Activated CD4-positive, alpha-beta memory T cell treated with anti-CD3 and anti-CD28 coated beads for 36 hours (primary cell): ENCODE measurements at regions not wholly inside any gene's neighbourhood (a gene's known extent, or its start where the extent isn't known, plus 50 kb on each side); places are given as distances from the start of the nearest gene placed in this dataset.

ENCODE experiments used
- CTCF ChIA-PET: fragments of 350-600 bp; sonication (Branson Sonifier 250); formaldehyde crosslinking; loops from one replicate; lab custom pipeline; 2021; ENCODE audit warnings: antibody characterized with exemption, inconsistent platforms; lab: Charles Lee
- POLR2A ChIA-PET: fragments of 350-600 bp; sonication (Branson Sonifier 250); formaldehyde crosslinking; loops from one replicate; lab custom pipeline; 2021; ENCODE audit warnings: antibody characterized with exemption; lab: Charles Lee
- DNase-seq: peaks from one replicate; pipeline ENCODE4 v3.0.0-alpha.2; 2020
- H3K27ac Mint-ChIP-seq: one replicate; pipeline ENCODE4 v1.8.0; 2021; ENCODE audit warnings: mixed read lengths
- H3K27me3 Mint-ChIP-seq: one replicate; pipeline ENCODE4 v1.8.0; 2021; ENCODE audit warnings: mixed read lengths
- H3K36me3 Mint-ChIP-seq: one replicate; pipeline ENCODE4 v1.8.0; 2021; ENCODE audit warnings: mixed read lengths
- H3K4me1 Mint-ChIP-seq: one replicate; pipeline ENCODE4 v1.8.0; 2021; ENCODE audit warnings: low read depth, mixed read lengths
- H3K4me3 Mint-ChIP-seq: one replicate; pipeline ENCODE4 v1.8.0; 2021; ENCODE audit warnings: mild to moderate bottlenecking, mixed read lengths
- H3K9me3 Mint-ChIP-seq: one replicate; pipeline ENCODE4 v1.8.0; 2021; ENCODE audit warnings: mixed read lengths
- intact Hi-C: fragments of 100-400 bp; cut with micrococcal nuclease; formaldehyde crosslinking; loops from one replicate; pipeline ENCODE4 v1.15.1; 2023

DNA sequence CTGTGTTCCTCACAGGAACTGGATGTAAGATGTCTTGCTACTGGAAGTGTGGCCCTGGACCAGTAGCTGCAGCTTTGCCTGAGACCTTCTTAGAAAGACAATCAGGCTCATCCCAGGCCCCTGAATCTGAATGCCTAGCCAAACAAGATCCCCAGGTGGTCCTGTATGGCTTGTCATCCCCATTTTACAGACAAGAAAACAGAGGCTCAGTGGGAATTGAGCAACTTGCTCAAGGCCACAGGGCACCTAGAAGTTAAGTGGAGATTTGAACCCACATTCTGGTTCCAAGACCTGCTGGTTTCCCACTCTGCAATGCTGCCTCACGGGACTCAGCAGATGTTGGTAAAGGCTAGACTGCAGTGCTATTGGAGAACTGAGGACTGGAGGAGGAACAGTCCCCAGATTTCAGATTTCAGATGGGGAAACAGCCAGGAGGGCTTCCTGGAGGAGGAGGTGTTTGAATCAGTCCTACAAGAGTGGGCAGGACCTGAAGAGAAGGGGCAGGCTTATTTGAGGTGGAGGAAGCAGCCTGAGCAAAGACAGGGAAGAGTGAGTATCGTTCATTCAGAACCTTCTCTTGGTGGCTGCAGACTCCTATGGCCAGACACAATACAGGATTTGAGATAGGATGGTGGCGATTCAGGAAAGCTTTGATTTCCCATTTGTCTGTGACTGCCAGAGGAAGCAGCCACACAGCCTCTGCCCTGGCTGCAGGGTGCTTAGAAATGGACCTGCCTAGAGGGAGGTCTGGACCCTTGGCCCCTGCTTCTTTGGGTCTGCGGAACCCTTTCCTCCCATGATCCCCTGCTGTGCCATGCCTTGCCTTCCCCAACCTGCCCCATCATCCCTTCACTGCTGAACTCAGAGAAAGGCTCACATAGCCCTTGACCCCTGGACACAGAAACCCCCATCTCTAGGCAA lies 233.4 kb upstream of the NLRP1 start:
- H3K27ac Mint-ChIP-seq = no peak overlapping the region
- H3K27me3 Mint-ChIP-seq = peaks cover 16% of the 10 kb centered on the region
- H3K9me3 Mint-ChIP-seq = no peaks in the 10 kb centered on the region
- intact Hi-C loops = no loop called here
- ChIA-PET POLR2A (no interaction called here), CTCF (no interaction called here)
- no peaks in the 10 kb centered on the region for H3K36me3 Mint-ChIP-seq
- no peak overlapping the region for H3K4me3 Mint-ChIP-seq
- DNase-seq = no peak
- H3K4me1 Mint-ChIP-seq = no peaks in the 10 kb centered on the region

DNA sequence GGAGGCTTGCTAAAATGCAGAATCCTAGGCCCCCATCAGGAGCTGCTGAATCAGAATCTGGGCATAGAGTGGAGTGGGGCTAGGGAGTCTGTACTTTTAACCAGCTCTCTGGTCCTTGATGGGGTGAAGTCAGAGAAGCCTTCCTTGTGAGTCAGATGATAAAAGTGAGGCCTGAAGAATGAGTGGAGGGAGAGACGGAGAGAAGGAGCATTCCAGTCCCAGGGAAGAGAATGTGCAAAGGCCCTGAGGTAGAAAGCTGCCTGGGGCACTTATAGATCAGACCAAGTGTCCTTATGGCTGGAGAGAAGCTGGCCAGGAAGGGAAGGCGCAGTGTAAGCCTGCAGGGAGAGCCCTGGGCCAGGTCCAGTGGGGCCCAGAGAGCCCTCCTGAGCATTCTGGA lies 235.1 kb upstream of the NLRP1 start:
- no peaks in the 10 kb centered on the region for H3K36me3 Mint-ChIP-seq
- intact Hi-C loops = no loop called here
- ChIA-PET POLR2A (no interaction called here), CTCF (no interaction called here)
- no peak overlapping the region for H3K4me3 Mint-ChIP-seq
- no peak overlapping the region for H3K27ac Mint-ChIP-seq
- H3K9me3 Mint-ChIP-seq = no peaks in the 10 kb centered on the region
- no peaks in the 10 kb centered on the region for H3K4me1 Mint-ChIP-seq
- H3K27me3 Mint-ChIP-seq = peaks cover 13% of the 10 kb centered on the region
- DNase-seq = no peak

DNA sequence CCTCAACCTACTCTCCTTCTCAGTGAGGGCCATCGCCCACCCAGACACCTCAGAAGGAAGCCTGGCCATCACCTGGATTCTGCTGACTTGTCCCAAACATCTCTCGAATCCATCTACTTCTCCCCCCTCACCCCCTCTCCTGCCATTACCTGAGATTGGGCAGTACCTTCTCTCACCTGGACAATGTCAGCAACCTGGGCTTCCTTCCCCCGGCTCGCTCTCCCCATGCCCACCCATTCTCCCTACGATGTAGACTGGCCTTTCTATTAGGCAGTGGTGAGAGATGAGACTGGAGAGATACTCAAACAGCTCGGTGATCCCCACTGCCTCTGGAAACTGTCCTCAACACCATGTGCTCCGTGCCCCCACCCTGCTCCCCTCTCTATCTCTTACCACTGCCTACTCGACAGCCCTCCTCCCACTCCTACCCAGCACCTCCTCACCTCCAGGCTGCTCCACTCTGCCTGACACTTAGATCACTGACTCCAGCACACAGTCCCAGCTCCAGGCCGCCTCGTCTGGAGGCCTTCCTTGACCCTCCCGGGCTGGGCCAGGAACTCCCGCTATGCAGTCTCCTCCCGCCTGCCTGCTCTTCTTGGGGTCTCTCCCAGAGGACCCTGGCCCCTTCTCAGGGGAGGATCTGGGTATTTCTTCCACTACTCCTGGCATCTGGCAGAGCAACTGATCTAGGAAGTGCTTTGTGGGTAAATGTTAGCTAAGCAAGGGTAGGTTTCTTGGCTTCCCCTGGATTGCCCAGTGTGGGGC lies 235.8 kb upstream of the NLRP1 start:
- no peaks in the 10 kb centered on the region for H3K9me3 Mint-ChIP-seq
- H3K4me3 Mint-ChIP-seq = no peak overlapping the region
- H3K27me3 Mint-ChIP-seq = peaks cover 14% of the 10 kb centered on the region
- ChIA-PET POLR2A (no interaction called here), CTCF (interaction anchor here (1.1 kb wide), 1 partner anchor 13 kb away, joined by 3 read pairs; no protein-coding TSS in a partner anchor)
- no peaks in the 10 kb centered on the region for H3K36me3 Mint-ChIP-seq
- H3K4me1 Mint-ChIP-seq = no peaks in the 10 kb centered on the region
- intact Hi-C loops = no loop called here
- no peak for DNase-seq
- no peak overlapping the region for H3K27ac Mint-ChIP-seq

DNA sequence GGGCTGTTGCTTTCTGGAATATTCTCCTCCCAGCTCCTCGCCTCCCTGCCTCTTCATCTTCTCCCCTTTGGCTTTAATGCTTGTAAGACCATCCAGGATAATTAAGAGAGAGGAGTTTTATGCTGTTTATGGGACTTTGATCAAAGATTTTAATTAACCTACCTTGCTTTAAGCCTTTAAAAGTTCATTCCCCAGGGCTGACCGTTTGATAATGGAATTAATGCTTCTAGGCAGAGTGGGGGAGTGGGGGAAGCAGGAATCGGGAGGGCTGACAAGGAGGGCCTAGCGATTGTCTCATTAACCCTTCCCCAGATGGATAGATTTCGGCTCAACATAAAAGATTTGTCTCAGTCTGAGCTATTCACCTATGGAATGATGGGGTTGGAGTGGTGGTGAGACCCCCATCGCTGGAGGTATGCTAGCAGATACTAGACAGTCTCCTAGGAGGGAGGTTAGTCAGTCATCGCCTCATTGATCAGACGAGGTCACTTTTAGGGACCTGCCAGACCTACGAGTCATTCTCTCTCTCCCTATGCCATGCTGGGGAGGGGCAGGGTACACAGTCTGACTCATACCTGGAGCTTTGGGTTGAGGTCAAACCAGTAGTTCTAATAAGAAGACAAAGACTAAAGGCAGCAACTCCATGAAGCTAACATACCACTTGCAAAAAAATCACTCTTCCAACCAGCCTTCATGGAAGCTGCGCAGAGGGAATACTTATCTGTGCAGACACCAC lies 236.6 kb upstream of the NLRP1 start:
- Mint-ChIP-seq H3K4me1 (no peaks in the 10 kb centered on the region), H3K36me3 (no peaks in the 10 kb centered on the region), H3K27ac (no peak overlapping the region), H3K4me3 (no peak overlapping the region), H3K9me3 (no peaks in the 10 kb centered on the region), H3K27me3 (peaks cover 16% of the 10 kb centered on the region)
- CTCF ChIA-PET = interaction anchor here (0.6 to 1.1 kb wide), 2 partner anchors 14 to 227 kb away, joined by 3 read pairs; no protein-coding TSS in a partner anchor
- POLR2A ChIA-PET = no interaction called here
- intact Hi-C loops = no loop called here
- no peak for DNase-seq

DNA sequence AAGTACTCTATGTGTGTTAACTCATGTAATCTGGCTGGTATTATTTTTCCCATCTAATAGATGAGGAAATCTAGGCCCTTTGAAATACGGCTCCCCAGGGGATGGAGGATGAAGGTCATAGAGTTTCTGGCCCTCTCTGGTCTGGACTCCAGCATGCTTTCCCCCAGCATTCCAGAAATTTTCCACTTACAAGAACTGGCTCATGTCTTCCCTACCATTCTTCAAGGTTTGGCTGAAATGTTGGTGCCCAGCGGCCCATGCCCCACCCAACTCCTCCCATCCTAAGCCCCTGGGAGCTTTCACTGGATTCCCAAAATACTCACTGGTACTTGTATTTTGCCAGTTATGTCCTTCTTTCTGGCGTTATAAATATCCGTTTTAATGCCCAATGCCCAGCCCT lies 237.5 kb upstream of the NLRP1 start:
- Mint-ChIP-seq H3K4me3 (no peak overlapping the region), H3K27ac (no peak overlapping the region), H3K4me1 (no peaks in the 10 kb centered on the region), H3K36me3 (no peaks in the 10 kb centered on the region), H3K9me3 (no peaks in the 10 kb centered on the region), H3K27me3 (peaks cover 15% of the 10 kb centered on the region)
- intact Hi-C loops = no loop called here
- DNase-seq = no peak
- POLR2A ChIA-PET = no interaction called here
- CTCF ChIA-PET = interaction anchor here (0.6 kb wide), 1 partner anchor 228 kb away, joined by 3 read pairs; no protein-coding TSS in a partner anchor

DNA sequence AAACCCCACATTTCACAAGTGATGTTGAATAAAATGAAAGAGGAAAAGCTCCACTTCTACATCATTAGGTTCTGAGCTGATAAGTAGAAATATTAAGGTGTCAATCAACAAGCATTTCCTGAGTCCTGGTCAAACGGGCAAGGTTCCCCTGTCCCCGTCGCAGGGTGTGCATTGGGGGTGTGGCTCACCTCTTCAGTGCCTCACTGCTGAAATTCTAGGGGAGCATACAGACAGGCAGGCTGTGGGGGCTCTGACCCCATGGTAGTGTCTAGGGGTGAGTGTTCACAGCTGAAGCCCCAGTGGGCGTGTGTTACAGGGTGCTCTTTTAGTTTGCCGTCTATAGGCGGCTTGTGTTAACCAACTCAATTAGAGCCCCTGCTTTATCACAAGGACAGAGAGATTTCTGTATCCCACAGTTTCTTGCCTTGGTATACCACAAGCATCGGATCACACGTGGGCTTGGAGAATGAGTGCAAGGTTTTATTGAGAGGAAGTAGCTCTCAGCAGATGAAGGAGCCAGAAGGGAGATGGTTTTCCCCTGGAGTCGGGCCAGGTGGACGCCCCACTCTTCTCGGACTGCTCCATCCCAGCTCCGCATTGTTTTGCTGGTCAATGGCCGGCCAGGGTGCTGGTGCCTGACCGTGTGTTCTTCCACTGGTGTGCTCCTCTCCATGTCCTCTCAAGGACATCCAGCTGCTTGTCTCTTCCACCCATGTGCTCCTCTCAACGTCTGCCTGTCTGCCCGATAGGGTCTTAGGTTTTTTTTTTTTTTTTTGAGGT lies 238.2 kb upstream of the NLRP1 start:
- H3K36me3 Mint-ChIP-seq = no peaks in the 10 kb centered on the region
- peaks cover 5% of the 10 kb centered on the region for H3K9me3 Mint-ChIP-seq
- intact Hi-C loops = no loop called here
- DNase-seq = no peak
- H3K27me3 Mint-ChIP-seq = peaks cover 17% of the 10 kb centered on the region
- H3K4me1 Mint-ChIP-seq = no peaks in the 10 kb centered on the region
- H3K27ac Mint-ChIP-seq = no peak overlapping the region
- ChIA-PET POLR2A (no interaction called here), CTCF (no interaction called here)
- no peak overlapping the region for H3K4me3 Mint-ChIP-seq

DNA sequence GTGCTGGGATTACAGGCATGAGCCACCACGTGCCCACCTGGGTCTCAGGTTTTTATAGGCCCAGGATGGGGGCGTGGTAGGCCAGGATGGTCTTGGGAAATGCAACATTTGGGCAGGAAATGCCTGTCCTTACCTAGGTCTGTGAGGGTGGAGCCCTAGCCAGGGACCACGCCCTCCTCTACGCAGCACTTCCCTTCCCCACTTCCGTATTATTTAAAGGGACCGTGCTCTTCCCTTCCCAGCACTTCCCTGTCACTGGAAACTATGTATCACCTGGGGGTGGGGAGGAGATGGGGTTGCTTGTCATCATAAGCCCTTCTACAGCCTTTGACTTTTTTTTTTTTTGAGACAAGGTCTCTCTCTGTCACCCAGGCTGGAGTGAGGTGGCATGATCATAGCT lies 238.9 kb upstream of the NLRP1 start:
- Mint-ChIP-seq H3K4me3 (no peak overlapping the region), H3K36me3 (no peaks in the 10 kb centered on the region), H3K27me3 (peaks cover 17% of the 10 kb centered on the region), H3K4me1 (no peaks in the 10 kb centered on the region), H3K9me3 (peaks cover 6% of the 10 kb centered on the region), H3K27ac (no peak overlapping the region)
- intact Hi-C loops = no loop called here
- ChIA-PET POLR2A (no interaction called here), CTCF (interaction anchor here (0.6 kb wide), 1 partner anchor 929 kb away, joined by 4 read pairs; no protein-coding TSS in a partner anchor)
- DNase-seq = no peak

DNA sequence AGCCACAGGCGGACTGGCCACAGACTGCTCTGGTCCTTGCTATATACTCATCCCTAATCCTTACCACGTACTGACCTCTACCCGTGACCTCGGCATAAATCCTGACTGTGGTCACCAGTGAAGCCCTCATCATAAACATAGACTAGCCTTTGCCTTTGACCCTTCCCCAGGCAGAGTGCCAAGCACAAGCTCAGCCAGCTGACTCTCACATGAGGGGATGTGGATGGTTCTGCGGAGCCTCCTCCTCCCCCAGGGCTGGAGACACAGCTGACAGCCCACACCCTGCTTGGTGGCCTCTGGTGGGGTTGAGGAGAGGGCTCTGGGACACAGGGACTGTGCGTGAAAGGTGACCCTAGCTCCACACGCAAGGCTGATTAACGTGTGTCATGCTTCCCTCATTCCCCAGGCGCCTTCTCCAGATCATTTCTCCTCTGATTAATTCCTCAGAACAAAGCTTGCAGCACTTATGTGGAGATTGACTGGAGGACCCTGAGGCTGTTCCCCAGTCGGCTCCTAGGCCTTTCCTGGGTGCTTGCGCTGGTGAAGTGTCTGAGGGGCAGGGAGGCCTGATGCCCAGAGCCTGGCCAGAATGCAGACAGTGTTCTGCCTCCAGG lies 241.5 kb upstream of the NLRP1 start:
- DNase-seq = no peak
- Mint-ChIP-seq H3K4me3 (no peak overlapping the region), H3K27ac (no peak overlapping the region), H3K4me1 (no peaks in the 10 kb centered on the region), H3K27me3 (peaks cover 17% of the 10 kb centered on the region), H3K36me3 (no peaks in the 10 kb centered on the region), H3K9me3 (peaks cover 6% of the 10 kb centered on the region)
- intact Hi-C loops = no loop called here
- POLR2A ChIA-PET = no interaction called here
- CTCF ChIA-PET = no interaction called here

DNA sequence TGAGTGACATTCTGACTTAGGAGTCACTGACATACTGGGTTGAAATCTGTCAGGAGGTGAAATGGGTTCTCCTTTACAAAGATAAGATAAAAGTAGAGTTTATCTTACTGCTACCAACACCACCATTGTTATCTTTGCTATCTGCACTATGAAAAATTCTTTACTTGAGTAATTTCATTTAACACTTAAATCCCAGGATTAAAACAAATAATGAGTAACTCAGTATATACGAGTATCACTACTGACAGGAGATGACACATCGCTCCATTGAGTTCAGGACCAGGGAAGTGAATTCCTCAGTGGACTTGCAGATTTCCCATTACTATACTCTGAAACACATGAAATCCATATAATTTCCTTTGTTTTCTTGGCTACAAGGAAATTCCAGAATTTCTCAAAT lies 242.1 kb upstream of the NLRP1 start:
- CTCF ChIA-PET = no interaction called here
- H3K36me3 Mint-ChIP-seq = no peaks in the 10 kb centered on the region
- no peaks in the 10 kb centered on the region for H3K4me1 Mint-ChIP-seq
- DNase-seq = no peak
- no peak overlapping the region for H3K4me3 Mint-ChIP-seq
- peaks cover 15% of the 10 kb centered on the region for H3K27me3 Mint-ChIP-seq
- no peak overlapping the region for H3K27ac Mint-ChIP-seq
- POLR2A ChIA-PET = no interaction called here
- intact Hi-C loops = no loop called here
- peaks cover 6% of the 10 kb centered on the region for H3K9me3 Mint-ChIP-seq

DNA sequence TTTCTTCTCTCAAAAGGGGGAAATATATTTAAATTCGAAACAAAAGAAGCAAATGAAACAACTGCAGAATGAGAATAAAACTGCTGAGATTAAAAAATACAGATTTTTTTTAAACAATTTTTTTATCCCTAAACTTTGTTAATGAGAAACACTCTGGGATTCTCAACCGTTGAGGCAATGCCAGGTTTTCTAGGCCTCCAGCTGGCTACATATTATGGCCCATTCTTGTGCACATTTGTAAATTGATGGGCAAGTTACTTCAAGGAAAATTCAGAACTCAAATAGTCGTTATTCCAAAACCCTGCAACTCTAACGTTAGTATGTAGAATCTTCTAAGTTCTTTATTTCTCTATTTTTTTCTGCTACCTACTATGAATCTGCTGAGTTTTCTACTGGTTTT lies 239.3 kb upstream of the WSCD1 start:
- no peak overlapping the region for H3K27ac Mint-ChIP-seq
- ChIA-PET CTCF (no interaction called here), POLR2A (no interaction called here)
- DNase-seq = no peak
- H3K9me3 Mint-ChIP-seq = peaks cover 6% of the 10 kb centered on the region
- H3K36me3 Mint-ChIP-seq = no peaks in the 10 kb centered on the region
- no peak overlapping the region for H3K4me3 Mint-ChIP-seq
- H3K27me3 Mint-ChIP-seq = peaks cover 9% of the 10 kb centered on the region
- intact Hi-C loops = no loop called here
- peaks cover 12% of the 10 kb centered on the region for H3K4me1 Mint-ChIP-seq

DNA sequence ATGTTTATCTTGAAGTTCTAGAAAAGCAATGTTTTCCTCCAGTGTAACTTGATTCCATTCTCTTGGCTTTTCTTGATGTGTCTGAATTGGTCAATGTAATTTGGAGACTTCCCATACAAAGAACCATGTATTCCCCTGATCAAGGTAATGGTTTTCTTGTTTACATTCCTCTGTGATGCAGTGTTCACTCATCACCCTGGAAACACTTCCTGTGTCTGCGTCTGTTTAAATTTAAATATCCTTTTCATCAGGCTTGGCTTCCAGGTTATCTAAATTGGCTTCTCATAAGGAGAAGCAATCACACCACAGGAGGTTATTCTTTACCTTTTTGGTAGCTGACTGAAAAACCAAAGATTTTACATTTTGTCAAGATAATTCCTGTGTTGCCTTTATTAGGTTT lies 237.3 kb upstream of the WSCD1 start:
- Mint-ChIP-seq H3K36me3 (no peaks in the 10 kb centered on the region), H3K9me3 (no peaks in the 10 kb centered on the region), H3K27ac (no peak overlapping the region), H3K27me3 (peaks cover 3% of the 10 kb centered on the region), H3K4me1 (peaks cover 12% of the 10 kb centered on the region), H3K4me3 (no peak overlapping the region)
- ChIA-PET CTCF (no interaction called here), POLR2A (no interaction called here)
- intact Hi-C loops = no loop called here
- DNase-seq = no peak
